ENCODE measurements at regions not wholly inside any gene's neighbourhood (a gene's known extent, or its start where the extent isn't known, plus 50 kb on each side); places are given as distances from the start of the nearest gene placed in this dataset.

DNA sequence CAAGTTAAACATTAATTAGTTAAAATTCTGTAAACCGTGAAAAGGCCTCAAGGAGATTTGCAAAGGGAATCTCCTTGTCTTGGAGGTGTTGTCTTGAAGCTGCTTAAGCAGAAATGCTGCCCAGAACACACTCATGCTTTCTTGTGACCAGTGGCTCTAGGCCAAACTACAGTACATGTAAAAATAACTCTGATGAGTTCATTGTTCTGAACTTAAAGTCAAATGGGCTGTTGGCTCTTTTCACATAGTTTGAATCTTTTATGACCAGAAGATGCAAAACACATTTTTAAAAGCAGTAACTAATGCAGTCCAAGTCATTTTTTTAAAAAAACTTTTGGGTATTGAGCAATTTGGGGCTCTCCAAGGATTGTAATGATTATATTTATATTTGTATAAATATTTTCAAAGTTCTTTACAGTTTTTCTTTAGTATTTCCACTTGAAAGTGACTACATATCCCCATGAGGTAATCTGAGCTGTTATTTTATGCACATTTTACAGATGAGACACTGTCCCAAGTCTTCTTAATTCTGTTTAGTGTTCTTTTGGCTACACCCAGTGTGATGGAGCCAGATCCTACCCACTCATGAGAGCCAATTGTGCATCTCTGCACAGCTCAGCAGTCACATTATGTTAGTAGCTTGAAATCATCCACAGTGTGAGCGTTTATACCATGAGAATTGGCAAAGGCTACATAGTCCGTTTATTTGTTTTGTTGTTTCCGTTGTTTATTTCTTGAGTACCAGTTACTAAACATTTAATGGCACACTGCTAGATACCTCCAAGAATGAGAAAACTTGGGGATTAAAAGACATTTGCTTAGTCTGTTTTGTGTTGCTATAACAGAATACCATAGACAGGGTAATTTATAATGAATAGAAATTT, 112.8 kb upstream of the ATXN3L start:
- 47 to 64% methylated on average over 4 of the region's 4 CpGs for WGBS, 2 donors

DNA sequence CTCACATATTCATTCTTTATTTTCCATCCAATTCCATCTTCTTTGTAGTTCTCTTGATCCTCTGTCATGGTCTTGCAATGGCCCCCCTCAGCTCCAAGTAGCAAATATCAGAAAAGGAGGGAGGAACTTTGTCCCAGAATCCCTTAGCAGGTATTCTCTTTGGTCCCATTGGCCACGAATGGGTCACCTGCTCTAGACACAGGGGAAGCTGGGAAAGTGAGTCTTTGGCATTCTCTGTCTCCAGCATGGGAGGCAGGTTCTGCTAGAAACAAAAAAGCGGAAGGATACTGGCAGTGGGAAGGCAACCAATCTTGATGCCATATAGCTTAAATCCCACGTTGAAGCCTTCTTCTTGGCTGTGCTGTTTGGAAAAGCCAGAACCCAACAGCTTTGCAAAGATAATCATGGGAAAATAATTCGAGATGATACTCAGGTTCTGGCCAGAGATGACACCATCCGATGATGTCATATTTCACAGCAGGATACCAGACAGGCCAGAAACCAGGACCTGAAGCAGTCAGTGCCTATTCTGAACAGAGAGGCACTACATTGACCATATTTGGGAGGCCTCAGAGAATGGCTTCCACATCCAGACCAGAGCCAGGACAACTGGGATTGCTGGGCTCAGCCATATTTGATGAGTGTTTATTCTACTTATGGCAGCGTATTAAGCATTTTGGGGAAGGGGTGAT, 110.4 kb upstream of the ATXN3L start:
- DNase-seq (ENCODE audit: low spot score in 2 of 2): no peak
- WGBS, 2 donors: 75 to 80% methylated on average over 6 of the region's 6 CpGs
- no peak overlapping the region for H3K4me3 ChIP-seq (ENCODE audit: low read depth, poor library complexity, severe bottlenecking)
- intact Hi-C loops (cut with DNase I; ENCODE audit: low total_unique reads): no loop called here
- no peak for TF ChIP-seq POLR2A (IDR thresholded peaks at IDR 0.05)
- TF ChIP-seq, protein P1, sequence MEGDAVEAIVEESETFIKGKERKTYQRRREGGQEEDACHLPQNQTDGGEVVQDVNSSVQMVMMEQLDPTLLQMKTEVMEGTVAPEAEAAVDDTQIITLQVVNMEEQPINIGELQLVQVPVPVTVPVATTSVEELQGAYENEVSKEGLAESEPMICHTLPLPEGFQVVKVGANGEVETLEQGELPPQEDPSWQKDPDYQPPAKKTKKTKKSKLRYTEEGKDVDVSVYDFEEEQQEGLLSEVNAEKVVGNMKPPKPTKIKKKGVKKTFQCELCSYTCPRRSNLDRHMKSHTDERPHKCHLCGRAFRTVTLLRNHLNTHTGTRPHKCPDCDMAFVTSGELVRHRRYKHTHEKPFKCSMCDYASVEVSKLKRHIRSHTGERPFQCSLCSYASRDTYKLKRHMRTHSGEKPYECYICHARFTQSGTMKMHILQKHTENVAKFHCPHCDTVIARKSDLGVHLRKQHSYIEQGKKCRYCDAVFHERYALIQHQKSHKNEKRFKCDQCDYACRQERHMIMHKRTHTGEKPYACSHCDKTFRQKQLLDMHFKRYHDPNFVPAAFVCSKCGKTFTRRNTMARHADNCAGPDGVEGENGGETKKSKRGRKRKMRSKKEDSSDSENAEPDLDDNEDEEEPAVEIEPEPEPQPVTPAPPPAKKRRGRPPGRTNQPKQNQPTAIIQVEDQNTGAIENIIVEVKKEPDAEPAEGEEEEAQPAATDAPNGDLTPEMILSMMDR (IDR thresholded peaks at IDR 0.05): no peak

More for the DNA sequence above, 112.8 kb upstream of the ATXN3L start:
- DNase-seq (ENCODE audit: low spot score in 2 of 2): peak in 1 of 2 donors; percentile 69
- intact Hi-C loops (cut with DNase I; ENCODE audit: low total_unique reads): no loop called here
- TF ChIP-seq, protein P1 (IDR thresholded peaks at IDR 0.05): no peak
- no peak overlapping the region for H3K4me3 ChIP-seq (ENCODE audit: low read depth, poor library complexity, severe bottlenecking)

DNA sequence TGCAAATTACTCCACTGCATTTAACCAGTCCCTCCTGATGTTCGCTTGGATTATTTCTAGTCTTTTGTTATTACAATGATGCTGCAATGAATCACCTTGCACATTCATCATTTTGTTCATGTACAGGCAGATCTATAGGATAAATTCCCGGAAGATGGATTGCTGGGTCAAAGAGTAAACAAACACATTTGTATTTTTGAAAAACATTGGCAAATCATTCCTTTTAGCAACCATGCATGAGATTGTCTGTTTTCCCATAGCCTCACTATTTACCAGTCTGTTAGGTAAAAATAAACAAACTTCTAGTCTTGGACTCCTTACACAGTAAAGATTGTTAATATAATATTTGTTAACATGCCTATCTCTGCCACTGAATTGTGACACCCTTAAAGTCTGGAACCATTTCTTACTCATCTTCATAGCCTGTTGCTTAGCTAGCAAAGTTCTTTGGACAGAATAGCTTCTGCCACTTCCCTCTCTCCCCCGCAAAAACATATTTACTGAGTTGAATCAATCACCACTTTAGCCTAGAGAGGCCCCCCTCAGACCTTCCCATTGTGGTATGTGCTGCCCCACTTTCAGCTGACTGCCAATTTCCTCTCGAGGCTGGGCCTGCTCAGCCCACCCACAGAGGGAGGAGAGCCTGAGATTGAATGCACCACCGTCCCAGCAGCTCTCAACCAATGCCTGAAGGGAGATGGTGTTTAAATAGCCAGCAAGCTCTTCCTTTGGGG, 108.4 kb upstream of the ATXN3L start:
- WGBS, 2 donors: 23 to 40% methylated on average over 5 of the region's 5 CpGs
- no peak for DNase-seq (ENCODE audit: low spot score in 2 of 2)
- intact Hi-C loops (cut with DNase I; ENCODE audit: low total_unique reads): no loop called here
- TF ChIP-seq, protein P1 (IDR thresholded peaks at IDR 0.05): no peak
- no peak for TF ChIP-seq POLR2A (IDR thresholded peaks at IDR 0.05)
- no peak overlapping the region for H3K4me3 ChIP-seq (ENCODE audit: low read depth, poor library complexity, severe bottlenecking)

DNA sequence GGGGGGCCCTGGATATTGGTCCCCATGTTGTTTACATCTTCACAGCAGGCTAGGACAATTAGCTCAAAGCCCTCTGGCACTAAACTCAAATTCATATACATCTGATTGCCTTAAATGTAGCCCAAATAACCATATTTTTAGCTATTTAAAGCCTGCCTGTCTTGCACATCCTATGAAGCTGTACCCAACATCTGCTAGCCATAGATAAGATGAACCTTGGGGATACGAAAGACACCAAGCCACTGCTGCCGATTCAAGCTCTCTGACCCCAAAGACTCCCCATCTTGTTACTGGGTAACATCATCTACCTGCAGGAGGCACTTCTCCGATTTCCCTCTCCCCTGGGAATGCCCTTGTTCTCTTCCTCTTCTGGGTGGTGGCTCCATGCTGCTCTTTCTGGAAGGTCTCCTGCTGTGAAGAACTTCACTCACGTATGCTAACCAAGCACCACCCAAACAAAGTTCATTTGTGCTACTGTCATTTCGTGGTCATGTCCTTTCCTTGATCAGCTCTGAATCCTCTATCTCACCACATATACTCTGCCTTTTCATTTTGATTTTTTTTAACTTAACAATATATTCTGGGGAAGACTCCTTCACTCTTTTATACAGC, 107.7 kb upstream of the ATXN3L start:
- intact Hi-C loops (cut with DNase I; ENCODE audit: low total_unique reads): no loop called here

More for the DNA sequence above, 107.7 kb upstream of the ATXN3L start:
- no peak overlapping the region for H3K4me3 ChIP-seq (ENCODE audit: low read depth, poor library complexity, severe bottlenecking)
- no peak for TF ChIP-seq POLR2A (IDR thresholded peaks at IDR 0.05)
- TF ChIP-seq, protein P1 (IDR thresholded peaks at IDR 0.05): no peak
- no peak for DNase-seq (ENCODE audit: low spot score in 2 of 2)
- 61 to 69% methylated on average over 5 of the region's 5 CpGs for WGBS, 2 donors

Measured in lower leg skin (tissue), 4 donors.